ENCODE measurements at regions not wholly inside any gene's neighbourhood (a gene's known extent, or its start where the extent isn't known, plus 50 kb on each side); places are given as distances from the start of the nearest gene placed in this dataset.
"Not testable (repeated sequence)": the region's sequence is repeated elsewhere in the genome, so short reads cannot be mapped to it uniquely, and the experiment has no call there.

DNA sequence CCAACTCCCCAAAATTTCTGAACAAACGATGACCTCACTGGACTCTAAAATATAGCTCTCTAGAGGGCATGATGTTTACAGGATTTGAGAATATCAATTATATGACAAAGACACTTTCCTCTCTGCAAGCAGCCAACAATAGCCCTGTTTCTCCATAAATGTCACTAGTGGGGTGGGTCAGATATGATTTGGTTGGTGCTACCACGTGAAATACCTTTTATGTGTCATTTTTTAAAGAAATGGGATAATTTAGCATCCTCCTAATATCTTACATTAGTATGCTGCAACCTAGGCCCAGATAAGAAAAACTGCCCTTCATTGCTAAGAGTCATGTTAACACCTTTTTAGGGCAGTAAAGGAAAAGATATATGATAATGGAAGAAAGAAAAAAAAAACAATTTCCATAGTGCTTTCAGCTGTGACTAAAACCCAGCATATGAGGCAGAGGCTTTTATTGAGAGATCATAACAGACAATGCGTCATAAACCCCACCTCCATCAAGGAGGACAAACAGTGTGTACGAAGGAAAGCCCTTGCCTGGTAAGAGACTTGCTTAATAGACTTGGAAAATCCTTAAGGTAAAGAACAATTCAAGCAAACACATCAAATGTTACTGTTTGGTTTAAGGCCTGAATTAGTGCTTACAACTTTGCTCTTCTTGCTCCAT, 372.4 kb upstream of the PAPPA start:
- no peaks in the 10 kb centered on the region for H3K36me3 Mint-ChIP-seq
- no peaks in the 10 kb centered on the region for H3K4me1 Mint-ChIP-seq (ENCODE audit: low read depth in 2 of 2)

GRCh38 chr9:115786321-115786720, 367.3 kb upstream of the PAPPA start:
- H3K36me3 Mint-ChIP-seq, result no peaks in the 10 kb centered on the region
- H3K9me3 Mint-ChIP-seq, result peaks cover 10% of the 10 kb centered on the region
- ATAC-seq (no peak), DNase-seq (ENCODE audit: low spot score) (no peak)
- H3K27me3 Mint-ChIP-seq, result no peaks in the 10 kb centered on the region
- no peak overlapping the region for H3K27ac Mint-ChIP-seq
- H3K4me3 Mint-ChIP-seq, result no peak overlapping the region
- no peaks in the 10 kb centered on the region for H3K4me1 Mint-ChIP-seq (ENCODE audit: low read depth in 2 of 2)

More for the DNA sequence above, 372.4 kb upstream of the PAPPA start:
- Mint-ChIP-seq H3K27ac (no peak overlapping the region), H3K4me3 (no peak overlapping the region), H3K27me3 (no peaks in the 10 kb centered on the region), H3K9me3 (peaks cover 12% of the 10 kb centered on the region)
- no peak for ATAC-seq
- no peak for DNase-seq (ENCODE audit: low spot score)

GRCh38 chr9:115790520-115790919, 363.1 kb upstream of the PAPPA start:
- DNase-seq (ENCODE audit: low spot score) (no peak), ATAC-seq (no peak)
- H3K27ac Mint-ChIP-seq, result no peak overlapping the region
- H3K27me3 Mint-ChIP-seq, result no peaks in the 10 kb centered on the region
- peaks cover 11% of the 10 kb centered on the region for H3K9me3 Mint-ChIP-seq
- no peaks in the 10 kb centered on the region for H3K4me1 Mint-ChIP-seq (ENCODE audit: low read depth in 2 of 2)
- no peak overlapping the region for H3K4me3 Mint-ChIP-seq
- H3K36me3 Mint-ChIP-seq, result no peaks in the 10 kb centered on the region

DNA sequence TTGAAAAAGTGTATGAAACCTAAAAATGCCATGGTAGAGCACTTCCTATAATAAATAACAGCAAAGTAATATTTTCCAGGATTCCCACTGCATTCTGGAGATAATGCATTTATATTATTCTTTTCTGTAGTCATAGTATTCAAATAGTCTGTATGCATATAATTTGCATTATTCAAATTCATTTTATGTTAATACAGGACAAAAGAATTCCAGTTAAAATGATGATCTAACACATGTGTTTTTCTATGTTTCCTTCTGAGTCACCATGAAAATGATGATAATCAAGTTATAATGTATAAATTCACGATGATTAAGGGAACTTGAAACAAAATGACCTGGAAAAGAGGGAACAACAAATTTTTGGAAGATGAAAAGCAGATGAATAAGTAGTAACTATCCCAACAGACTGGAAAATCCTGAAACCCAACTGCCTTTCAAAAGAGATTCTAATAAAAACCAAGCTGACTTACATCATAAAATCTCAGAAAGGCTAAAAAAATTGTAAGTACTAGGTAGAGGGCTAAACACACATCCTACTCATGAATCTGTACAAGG, 358.6 kb upstream of the PAPPA start:
- Mint-ChIP-seq H3K36me3 (no peaks in the 10 kb centered on the region), H3K27me3 (no peaks in the 10 kb centered on the region), H3K4me3 (no peak overlapping the region), H3K9me3 (peaks cover 16% of the 10 kb centered on the region), H3K4me1 (ENCODE audit: low read depth in 2 of 2) (no peaks in the 10 kb centered on the region), H3K27ac (no peak overlapping the region)
- DNase-seq (ENCODE audit: low spot score) (no peak), ATAC-seq (no peak)

DNA sequence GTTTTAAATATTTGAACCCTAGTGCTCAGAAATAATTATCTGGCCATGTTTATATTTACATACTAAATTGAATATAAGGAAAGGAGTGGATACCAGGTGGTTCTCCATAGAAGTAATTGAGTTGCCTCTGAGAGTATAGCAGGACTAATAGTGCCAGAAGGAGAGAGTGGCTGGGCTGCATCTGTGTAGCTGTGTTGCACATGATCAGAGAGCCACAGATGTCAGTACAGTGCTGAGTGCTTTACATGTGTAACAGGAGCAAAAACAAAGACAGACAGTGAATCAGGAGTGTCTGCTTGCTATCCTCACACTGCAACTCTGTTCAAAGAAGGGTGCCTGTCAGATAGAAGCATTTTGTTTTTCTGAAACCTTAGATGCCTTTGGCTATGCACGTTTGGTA, 353.9 kb upstream of the PAPPA start:
- no peak overlapping the region for H3K4me3 Mint-ChIP-seq
- no peak for ATAC-seq
- no peak overlapping the region for H3K27ac Mint-ChIP-seq
- H3K9me3 Mint-ChIP-seq, result peaks cover 14% of the 10 kb centered on the region
- H3K36me3 Mint-ChIP-seq, result no peaks in the 10 kb centered on the region
- H3K27me3 Mint-ChIP-seq, result no peaks in the 10 kb centered on the region
- no peaks in the 10 kb centered on the region for H3K4me1 Mint-ChIP-seq (ENCODE audit: low read depth in 2 of 2)
- DNase-seq (ENCODE audit: low spot score), result no peak

GRCh38 chr9:115804206-115804605, 349.4 kb upstream of the PAPPA start:
- H3K27me3 Mint-ChIP-seq, result no peaks in the 10 kb centered on the region
- H3K4me3 Mint-ChIP-seq, result no peak overlapping the region
- H3K4me1 Mint-ChIP-seq (ENCODE audit: low read depth in 2 of 2), result no peaks in the 10 kb centered on the region
- no peaks in the 10 kb centered on the region for H3K36me3 Mint-ChIP-seq
- DNase-seq (ENCODE audit: low spot score) (no peak), ATAC-seq (no peak)
- H3K9me3 Mint-ChIP-seq, result peaks cover 9% of the 10 kb centered on the region
- no peak overlapping the region for H3K27ac Mint-ChIP-seq

GRCh38 chr9:115808108-115808507, 345.5 kb upstream of the PAPPA start:
- ATAC-seq (no peak), DNase-seq (ENCODE audit: low spot score) (no peak)
- Mint-ChIP-seq H3K27me3 (no peaks in the 10 kb centered on the region), H3K36me3 (no peaks in the 10 kb centered on the region), H3K27ac (no peak overlapping the region), H3K4me3 (no peak overlapping the region), H3K9me3 (peaks cover 7% of the 10 kb centered on the region), H3K4me1 (ENCODE audit: low read depth in 2 of 2) (no peaks in the 10 kb centered on the region)

DNA sequence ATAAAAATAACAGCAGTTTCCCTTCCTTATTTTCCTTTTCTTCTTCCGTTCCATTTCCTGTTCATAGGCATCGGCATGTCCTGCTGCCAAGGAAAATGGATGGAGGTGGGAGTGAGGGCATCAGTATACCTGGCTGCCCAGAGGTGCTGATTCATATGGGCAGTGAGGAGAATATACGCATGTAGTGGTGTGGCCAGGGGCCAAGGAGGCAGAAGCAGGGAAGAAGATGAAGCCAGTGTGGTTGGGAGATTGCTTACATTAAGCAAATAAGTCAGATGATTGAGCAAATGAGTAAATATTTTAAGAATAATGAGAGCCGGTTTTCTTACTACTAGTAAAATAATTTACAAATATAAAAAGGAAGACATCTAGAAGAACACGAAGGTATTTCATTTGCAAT, 344.9 kb upstream of the PAPPA start:
- H3K36me3 Mint-ChIP-seq, result no peaks in the 10 kb centered on the region
- no peak overlapping the region for H3K27ac Mint-ChIP-seq
- no peak overlapping the region for H3K4me3 Mint-ChIP-seq
- H3K27me3 Mint-ChIP-seq, result no peaks in the 10 kb centered on the region
- no peaks in the 10 kb centered on the region for H3K4me1 Mint-ChIP-seq (ENCODE audit: low read depth in 2 of 2)
- DNase-seq (ENCODE audit: low spot score) (no peak), ATAC-seq (no peak)
- peaks cover 10% of the 10 kb centered on the region for H3K9me3 Mint-ChIP-seq

- ATAC-seq, result no peak
Observed at GRCh38 chr9:115810166-115810565, 343.4 kb upstream of the PAPPA start.

DNA sequence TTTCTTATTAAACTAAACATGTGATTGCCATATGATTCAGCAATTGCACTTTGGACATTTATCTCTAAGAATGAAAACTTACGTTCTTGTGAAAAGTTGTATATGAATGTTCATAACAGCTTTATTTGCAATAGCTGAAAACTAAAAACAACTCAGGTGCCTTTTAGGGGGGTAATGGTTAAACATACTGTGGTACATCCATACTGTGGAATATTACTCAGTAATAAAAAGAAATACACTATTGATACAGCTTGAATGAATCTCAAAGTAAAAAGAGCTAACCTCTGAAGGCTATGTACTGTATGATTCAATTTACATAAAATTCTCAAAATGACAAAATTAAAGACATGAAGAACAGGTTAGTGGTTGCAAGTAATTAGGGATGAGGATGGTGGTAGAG, 339.5 kb upstream of the PAPPA start:
- Mint-ChIP-seq H3K9me3 (peaks cover 11% of the 10 kb centered on the region), H3K27me3 (no peaks in the 10 kb centered on the region), H3K4me3 (no peak overlapping the region), H3K36me3 (no peaks in the 10 kb centered on the region), H3K27ac (no peak overlapping the region), H3K4me1 (ENCODE audit: low read depth in 2 of 2) (no peaks in the 10 kb centered on the region)
- ATAC-seq (no peak), DNase-seq (ENCODE audit: low spot score) (no peak)

More at GRCh38 chr9:115810166-115810565, 343.4 kb upstream of the PAPPA start:
- no peak overlapping the region for H3K27ac Mint-ChIP-seq
- no peak overlapping the region for H3K4me3 Mint-ChIP-seq
- H3K36me3 Mint-ChIP-seq, result no peaks in the 10 kb centered on the region
- no peak for DNase-seq (ENCODE audit: low spot score)
- no peaks in the 10 kb centered on the region for H3K27me3 Mint-ChIP-seq
- H3K4me1 Mint-ChIP-seq (ENCODE audit: low read depth in 2 of 2), result no peaks in the 10 kb centered on the region
- H3K9me3 Mint-ChIP-seq, result peaks cover 10% of the 10 kb centered on the region

DNA sequence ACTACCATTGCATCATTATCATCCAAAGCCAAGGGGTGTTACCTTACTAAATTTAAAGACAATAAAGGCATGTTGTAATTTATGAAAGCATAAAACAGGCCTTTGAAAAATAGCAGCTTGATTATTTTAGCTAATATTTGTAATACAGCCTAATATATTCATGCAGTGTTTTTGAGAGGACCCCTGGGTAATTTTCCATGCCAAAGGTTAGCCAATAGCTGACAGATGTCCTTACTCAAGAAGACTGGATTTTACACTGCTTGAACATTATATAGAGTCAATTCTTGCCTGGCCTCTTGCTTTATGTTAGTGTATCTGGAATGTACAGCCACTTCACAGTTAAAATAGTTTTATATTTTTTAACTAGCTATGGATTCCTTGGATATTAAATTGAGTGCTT, 337.8 kb upstream of the PAPPA start:
- Mint-ChIP-seq H3K4me1 (ENCODE audit: low read depth in 2 of 2) (no peaks in the 10 kb centered on the region), H3K27me3 (no peaks in the 10 kb centered on the region), H3K27ac (no peak overlapping the region), H3K4me3 (no peak overlapping the region), H3K9me3 (peaks cover 14% of the 10 kb centered on the region), H3K36me3 (no peaks in the 10 kb centered on the region)
- ATAC-seq (no peak), DNase-seq (ENCODE audit: low spot score) (no peak)

DNA sequence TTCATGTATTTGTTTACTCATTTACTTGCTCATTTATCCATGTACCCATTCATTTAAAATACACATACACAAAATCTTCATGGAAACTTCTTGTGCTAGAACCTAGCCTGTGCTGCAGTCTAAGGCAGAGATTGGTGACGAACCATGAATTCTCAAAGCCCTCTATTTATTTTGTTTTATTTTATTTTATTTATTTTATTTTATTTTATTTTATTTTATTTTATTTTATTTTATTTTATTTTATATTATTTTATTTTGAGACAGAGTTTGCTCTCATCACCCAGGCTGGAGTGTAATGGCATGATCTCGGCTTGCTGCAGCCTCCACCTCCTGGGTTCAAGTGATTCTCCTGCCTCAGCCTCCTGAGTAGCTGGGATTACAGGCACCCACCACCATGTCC, 334.9 kb upstream of the PAPPA start:
- H3K4me1 Mint-ChIP-seq (ENCODE audit: low read depth in 2 of 2); H3K27me3 Mint-ChIP-seq; H3K4me3 Mint-ChIP-seq; H3K36me3 Mint-ChIP-seq; ATAC-seq; DNase-seq (ENCODE audit: low spot score); H3K27ac Mint-ChIP-seq: not testable (repeated sequence)
- H3K9me3 Mint-ChIP-seq, result peaks cover 10% of the 10 kb centered on the region

- Mint-ChIP-seq H3K27ac (no peak overlapping the region), H3K36me3 (no peaks in the 10 kb centered on the region), H3K4me3 (no peak overlapping the region), H3K27me3 (no peaks in the 10 kb centered on the region), H3K9me3 (peaks cover 24% of the 10 kb centered on the region), H3K4me1 (ENCODE audit: low read depth in 2 of 2) (no peaks in the 10 kb centered on the region)
- ATAC-seq (no peak), DNase-seq (ENCODE audit: low spot score) (no peak)
Observed at GRCh38 chr9:115832031-115832430, 321.6 kb upstream of the PAPPA start.

GRCh38 chr9:115837618-115838017, 316.0 kb upstream of the PAPPA start:
- Mint-ChIP-seq H3K9me3 (peaks cover 27% of the 10 kb centered on the region), H3K27me3 (no peaks in the 10 kb centered on the region), H3K27ac (no peak overlapping the region), H3K36me3 (no peaks in the 10 kb centered on the region), H3K4me3 (no peak overlapping the region), H3K4me1 (ENCODE audit: low read depth in 2 of 2) (no peaks in the 10 kb centered on the region)
- DNase-seq (ENCODE audit: low spot score) (no peak), ATAC-seq (no peak)

DNA sequence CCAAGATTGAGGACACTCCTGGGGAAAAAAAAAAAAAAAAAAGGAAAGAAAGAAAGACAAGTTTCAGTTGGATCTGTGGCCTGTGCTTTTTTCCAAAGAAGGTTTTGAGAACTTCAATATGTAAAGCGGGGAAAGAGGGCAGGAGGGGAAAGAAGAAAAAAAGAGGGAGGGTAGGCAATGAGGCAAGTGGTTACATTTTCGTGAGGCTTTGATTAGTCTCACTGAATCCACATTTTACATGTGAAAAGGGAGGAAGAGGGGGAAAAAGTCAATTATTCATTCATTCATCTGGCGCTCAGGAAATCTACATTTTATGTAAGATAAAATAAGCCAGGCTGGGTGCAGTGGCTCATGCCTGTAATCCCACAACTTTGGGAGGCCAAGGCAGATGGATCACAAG, 315.2 kb upstream of the PAPPA start:
- no peak for DNase-seq (ENCODE audit: low spot score)
- no peaks in the 10 kb centered on the region for H3K27me3 Mint-ChIP-seq
- no peaks in the 10 kb centered on the region for H3K4me1 Mint-ChIP-seq (ENCODE audit: low read depth in 2 of 2)
- no peak overlapping the region for H3K27ac Mint-ChIP-seq
- no peak for ATAC-seq
- no peak overlapping the region for H3K4me3 Mint-ChIP-seq
- peaks cover 27% of the 10 kb centered on the region for H3K9me3 Mint-ChIP-seq
- H3K36me3 Mint-ChIP-seq, result no peaks in the 10 kb centered on the region

Measured in natural killer cell treated with Interleukin-12 subunit alpha and Interleukin-12 subunit beta and Interleukin-15 and Interleukin-18, amount 100 ng/mL, for 72 hours (primary cell).